EL (cell line): ENCODE measurements at regions not wholly inside any gene's neighbourhood (a gene's known extent, or its start where the extent isn't known, plus 50 kb on each side); places are given as distances from the start of the nearest gene placed in this dataset.

Source experiments
- DNase-seq: peaks from one replicate; pipeline ENCODE4 v3.0.0-alpha.2; 2016

- DNase-seq, result no peak
Observed at GRCh38 chr20:17023806-17024205, 203.0 kb upstream of the PCSK2 start.

DNA sequence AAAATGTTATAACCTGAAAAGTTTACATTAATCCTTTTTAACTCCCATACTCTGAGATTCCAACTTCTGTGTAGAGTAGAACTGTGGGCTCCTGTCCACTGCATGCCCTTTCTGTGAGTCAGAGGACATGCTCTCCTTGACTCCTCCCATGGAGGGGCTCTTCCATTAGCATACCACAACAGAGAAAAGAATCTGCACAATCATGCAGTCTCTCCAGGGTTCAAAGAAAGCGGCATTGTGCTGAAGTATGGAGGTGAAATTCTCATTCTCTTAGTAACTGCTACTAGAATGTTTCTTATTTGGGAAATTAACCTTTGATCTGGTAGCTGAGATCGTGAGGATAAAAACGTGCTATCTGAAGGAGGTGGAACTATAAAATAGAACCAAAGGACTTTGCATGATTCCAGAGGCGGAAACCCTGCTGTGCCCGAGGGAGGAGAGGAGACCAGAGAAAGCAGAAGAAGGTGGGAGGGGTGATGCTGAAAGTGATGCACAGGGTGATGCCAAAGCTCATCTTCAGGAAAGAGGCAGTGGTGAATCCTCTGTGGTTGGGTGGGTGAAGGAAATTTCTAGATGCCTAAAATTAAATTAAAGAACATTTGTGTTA, 202.2 kb upstream of the PCSK2 start:
- DNase-seq, result peak; percentile 46

GRCh38 chr20:17026346-17026745, 200.5 kb upstream of the PCSK2 start:
- DNase-seq, result no peak

DNA sequence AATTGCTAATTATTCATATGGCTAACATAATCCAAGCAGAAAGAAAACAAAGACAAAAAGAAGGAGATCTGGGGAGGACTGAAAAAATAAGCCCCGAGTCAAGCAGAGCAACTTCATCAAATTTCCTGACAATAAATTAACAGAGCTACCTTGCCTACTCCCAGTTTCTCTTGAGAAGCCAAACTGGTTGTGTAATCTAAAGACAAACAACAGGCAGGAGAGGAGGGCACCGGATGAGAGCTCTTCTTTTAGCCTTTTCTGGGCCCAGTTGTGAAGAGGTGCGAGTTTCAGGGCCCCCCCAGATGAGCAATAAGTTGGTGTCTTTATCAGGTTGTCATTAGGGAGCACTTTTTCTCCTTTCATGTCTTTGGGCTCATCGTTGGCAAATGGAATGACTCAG, 197.1 kb upstream of the PCSK2 start:
- no peak for DNase-seq

- no peak for DNase-seq
Observed at GRCh38 chr20:17036541-17036940, 190.3 kb upstream of the PCSK2 start.

DNA sequence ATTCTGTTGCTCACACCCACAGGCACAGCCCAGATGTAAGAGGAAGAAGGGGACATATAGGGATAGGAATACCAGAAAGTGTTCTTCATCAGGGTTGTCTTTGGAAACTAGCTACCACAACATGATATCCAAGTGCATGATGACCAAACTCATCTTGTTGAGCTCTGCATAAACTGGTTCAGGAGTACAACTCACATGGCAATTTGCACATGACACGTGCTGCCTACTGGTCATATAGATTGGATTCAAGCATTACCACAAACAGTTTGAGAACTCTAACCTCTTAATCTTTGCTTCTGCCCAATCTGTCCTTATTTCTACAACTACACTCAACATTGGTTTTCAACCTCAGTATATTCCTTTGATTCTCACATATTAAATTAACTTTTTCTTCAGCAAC, 184.7 kb upstream of the PCSK2 start:
- no peak for DNase-seq

DNA sequence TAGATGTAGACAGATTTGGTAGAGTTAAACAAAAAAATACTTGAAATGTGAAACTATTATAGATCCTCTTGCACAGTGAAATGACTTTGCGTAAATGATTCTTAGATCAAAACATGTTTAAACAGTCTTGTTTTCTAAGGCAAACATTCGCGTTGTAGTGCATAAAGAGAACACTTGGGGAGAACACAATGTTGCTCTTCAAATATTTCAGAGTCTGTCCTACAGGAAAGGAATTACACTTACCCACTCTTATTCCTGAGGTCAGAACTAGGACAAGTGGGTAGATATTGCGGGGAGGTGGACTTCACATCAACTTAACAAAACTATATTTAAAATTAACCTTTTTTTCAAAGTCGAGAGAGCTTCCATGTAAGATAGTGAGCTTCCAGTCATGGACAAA, 183.5 kb upstream of the PCSK2 start:
- no peak for DNase-seq

DNA sequence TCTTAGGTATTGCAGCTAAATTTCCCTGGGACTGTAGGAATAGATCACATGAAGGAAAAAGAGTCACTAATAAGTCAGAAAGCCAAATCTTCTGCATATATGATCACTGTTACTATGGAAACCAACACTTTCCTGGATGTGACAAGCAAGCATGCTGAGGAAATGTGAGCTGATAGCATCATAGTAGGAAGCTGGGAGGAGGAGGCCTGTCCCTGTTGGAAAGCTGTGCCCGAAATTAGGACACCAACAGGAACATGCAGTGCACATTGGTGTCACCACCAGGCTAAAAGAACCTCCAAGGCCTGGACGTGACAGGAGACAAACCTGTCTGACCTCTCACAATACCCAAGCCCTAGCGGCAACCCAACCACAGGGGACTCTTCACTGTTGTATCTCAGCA, 181.9 kb upstream of the PCSK2 start:
- DNase-seq, result no peak

DNA sequence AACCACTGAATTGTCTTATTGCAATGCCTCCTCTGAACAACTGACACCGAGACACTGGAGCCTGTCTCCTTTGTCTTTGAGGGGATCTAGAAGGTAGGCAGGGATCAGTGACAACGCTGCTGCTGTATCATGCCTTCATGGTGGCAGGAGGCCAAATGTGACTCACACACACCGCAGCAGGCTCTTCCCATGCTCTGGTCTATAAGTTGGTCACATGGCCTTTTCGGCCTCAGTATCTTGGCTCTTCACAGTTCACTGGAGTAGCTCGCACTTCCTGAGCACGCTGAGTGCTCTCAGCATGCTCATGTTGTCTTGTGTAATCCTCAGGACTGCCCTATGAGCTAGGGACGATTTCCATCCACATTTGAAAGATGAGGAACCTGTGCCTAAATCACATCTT, 167.4 kb upstream of the PCSK2 start:
- DNase-seq, result peak; percentile 28

DNA sequence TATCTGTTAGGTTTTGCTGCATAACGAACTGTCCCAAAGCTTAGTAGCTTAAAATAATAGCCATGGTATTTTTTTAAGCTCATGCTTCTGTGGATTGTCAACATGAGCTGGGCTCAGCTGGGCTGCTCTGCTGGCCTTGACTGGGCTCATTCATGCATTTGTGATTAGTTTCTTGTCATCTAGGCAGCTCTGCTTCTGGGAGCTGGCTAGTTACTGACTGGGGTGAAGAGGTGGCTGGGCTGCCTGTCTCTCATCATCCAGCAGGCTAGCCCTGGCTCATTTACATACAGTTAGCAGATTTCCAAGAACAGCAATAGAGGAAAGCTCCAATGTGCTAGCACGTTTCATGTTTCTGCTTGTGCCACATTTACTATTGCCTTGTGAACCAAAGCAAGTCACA, 165.1 kb upstream of the PCSK2 start:
- DNase-seq, result no peak

- DNase-seq, result no peak
Observed at GRCh38 chr20:17062712-17063111, 164.1 kb upstream of the PCSK2 start.

- DNase-seq, result no peak
Observed at GRCh38 chr20:17066902-17067301, 159.9 kb upstream of the PCSK2 start.

- DNase-seq, result no peak
Observed at GRCh38 chr20:17068084-17068711, 158.6 kb upstream of the PCSK2 start.

GRCh38 chr20:17077030-17077429, 149.8 kb upstream of the PCSK2 start:
- DNase-seq, result no peak

DNA sequence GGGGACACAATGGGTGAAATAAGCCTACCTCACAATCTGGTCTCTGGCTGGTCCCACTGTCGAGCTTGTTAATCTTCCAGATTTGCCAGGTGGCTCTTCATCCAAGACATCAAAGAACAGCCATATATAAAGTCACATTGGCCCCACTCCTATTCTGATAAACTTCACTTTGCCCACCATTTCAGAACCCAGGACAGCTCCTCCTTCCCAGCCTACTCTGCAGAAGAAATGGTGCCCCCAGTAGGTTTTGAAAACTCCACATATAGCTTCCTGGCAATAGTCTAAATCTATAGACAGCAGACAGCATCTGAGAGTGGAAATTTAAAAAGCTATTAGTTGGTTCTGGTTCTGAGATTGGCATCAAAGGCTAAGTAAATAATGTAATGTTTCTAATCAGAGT, 143.1 kb upstream of the PCSK2 start:
- no peak for DNase-seq

- DNase-seq, result no peak
Observed at GRCh38 chr20:17084909-17085308, 141.9 kb upstream of the PCSK2 start.

DNA sequence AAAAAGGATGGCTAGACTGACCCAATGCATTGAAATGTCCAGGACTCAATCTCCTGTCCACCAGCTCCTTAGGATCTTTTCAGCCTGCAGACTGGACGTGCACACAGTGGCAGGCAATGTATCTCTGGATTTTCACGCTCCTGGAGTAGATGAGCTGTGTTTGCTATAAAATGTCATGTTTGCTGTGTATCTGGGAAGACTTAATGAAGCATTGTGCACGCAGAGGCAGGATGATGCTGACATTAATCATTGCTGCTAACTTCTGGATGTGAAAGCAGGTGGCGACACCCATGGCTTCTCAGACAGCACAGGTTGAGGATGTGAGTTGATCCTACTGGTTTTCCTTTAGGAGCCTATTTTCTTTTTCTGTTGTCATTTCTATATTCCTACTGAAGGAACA, 133.1 kb upstream of the PCSK2 start:
- no peak for DNase-seq

- DNase-seq, result no peak
Observed at GRCh38 chr20:17097603-17098002, 129.2 kb upstream of the PCSK2 start.

DNA sequence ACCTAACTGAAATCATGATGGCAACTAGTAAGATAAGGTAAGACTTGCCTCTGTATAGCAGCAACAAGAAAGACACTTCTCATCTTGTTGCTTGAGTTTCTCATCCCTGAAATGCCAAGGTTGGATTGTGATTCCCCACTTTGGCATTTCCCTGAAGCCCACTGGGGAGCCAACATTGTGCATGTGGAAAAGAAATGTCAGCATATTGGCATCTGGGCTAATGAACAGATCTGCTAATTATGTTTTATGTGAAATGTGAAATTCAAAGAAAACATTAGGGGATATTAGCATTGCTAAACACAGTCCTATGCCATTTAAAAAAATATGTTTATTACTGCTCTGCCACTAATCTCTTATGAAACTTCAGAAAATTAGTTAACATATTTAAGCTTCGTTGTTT, 126.3 kb upstream of the PCSK2 start:
- no peak for DNase-seq

DNA sequence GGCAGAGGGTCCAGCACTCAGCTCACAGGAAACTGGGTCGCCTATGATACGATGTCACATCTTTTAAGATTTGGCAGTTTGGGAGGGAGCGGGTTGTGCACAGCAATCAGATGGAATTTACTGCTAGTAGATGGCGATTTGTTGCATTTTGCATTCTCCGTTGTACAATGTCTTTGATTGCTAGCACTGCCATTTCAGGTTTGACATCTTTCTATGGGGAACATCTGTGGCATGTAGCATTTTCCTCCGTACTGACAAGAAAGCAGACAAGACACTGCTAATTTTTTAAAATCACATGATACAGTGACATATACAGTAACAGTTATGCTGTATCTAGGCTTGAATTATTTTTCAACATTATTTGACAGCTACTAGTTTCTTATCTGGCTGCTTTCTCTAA, 119.7 kb upstream of the PCSK2 start:
- DNase-seq, result no peak

GRCh38 chr20:17108896-17109295, 117.9 kb upstream of the PCSK2 start:
- DNase-seq, result no peak

- no peak for DNase-seq
Observed at GRCh38 chr20:17109307-17109706, 117.5 kb upstream of the PCSK2 start.

GRCh38 chr20:17128206-17128605, 98.6 kb upstream of the PCSK2 start:
- no peak for DNase-seq

- no peak for DNase-seq
Observed at GRCh38 chr20:17129089-17129488, 97.8 kb upstream of the PCSK2 start.

GRCh38 chr20:17137692-17138091, 89.1 kb upstream of the PCSK2 start:
- no peak for DNase-seq
